Testis (tissue), 2 donors: ENCODE measurements at regions not wholly inside any gene's neighbourhood (a gene's known extent, or its start where the extent isn't known, plus 50 kb on each side); places are given as distances from the start of the nearest gene placed in this dataset.

Experiments
- DNase-seq: peaks from one replicate; pipeline ENCODE4 v3.0.0-alpha.2; 2019
- H3K27ac ChIP-seq, 2 donors: fragments of 200-600 bp; sonication (generic); one replicate each; pipeline ENCODE4 v1.5.1; 2019
- H3K27me3 ChIP-seq: fragments of 200-600 bp; sonication (generic); one replicate; pipeline ENCODE4 v1.5.1; 2019
- H3K36me3 ChIP-seq: fragments of 200-600 bp; sonication (generic); one replicate; pipeline ENCODE4 v1.5.1; 2017; ENCODE audit warnings: low read depth; ENCODE audit errors: missing control alignments
- H3K4me1 ChIP-seq: fragments of 200-600 bp; sonication (generic); one replicate; pipeline ENCODE4 v1.5.1; 2019
- H3K4me3 ChIP-seq, 2 donors: fragments of 200-600 bp; sonication (generic); one replicate each; pipeline ENCODE4 v1.5.1; 2017 to 2019
- H3K9me3 ChIP-seq: fragments of 200-600 bp; sonication (generic); one replicate; pipeline ENCODE4 v1.5.1; 2017
- CTCF ChIP-seq, 3 experiments: fragments of 450-650 bp in 2 of 3; fragments of 200-600 bp in 1 of 3; sonication (generic) in 1 of 3; IDR thresholded peaks; one replicate each; pipeline ENCODE4 v1.5.1; 2016 to 2019; ENCODE audit warnings: antibody characterized with exemption in 3 of 3, mild to moderate bottlenecking in 2 of 3, moderate library complexity in 1 of 3
- POLR2A ChIP-seq: fragments of 450-650 bp; IDR thresholded peaks from one replicate; pipeline ENCODE4 v1.6.1; 2017; ENCODE audit warnings: antibody characterized with exemption, mild to moderate bottlenecking, moderate library complexity
- WGBS, 2 donors: methylation state at CpG; one replicate each; pipeline ENCODE4 v1.1.5; 2018; 5-methylcytosine and 5-hydroxymethylcytosine counted together
- intact Hi-C: fragments of 100-400 bp; cut with DNase I; formaldehyde crosslinking; loops from one replicate; pipeline ENCODE4 v1.15.1; 2023; ENCODE audit warnings: low total_unique reads

- Histone ChIP-seq H3K27ac (peak overlapping the region; percentile 99), H3K36me3 (no peaks in the 10 kb centered on the region), H3K4me1 (peaks cover 22% of the 10 kb centered on the region), H3K27me3 (no peaks in the 10 kb centered on the region), H3K9me3 (no peaks in the 10 kb centered on the region), H3K4me3 (peak overlapping the region; percentile 86 to 89)
- WGBS, 2 donors = 0 to 1% methylated on average over 33 to 43 of the region's 43 CpGs
- no peak for DNase-seq
- intact Hi-C loops = loop anchor here (5.0 kb wide), 1 partner anchor 99 kb away; the partner anchor contains the start of gene SERTAD2
- peak; percentile 89 for TF ChIP-seq POLR2A
- peak in 1 of 3 experiments; percentile 32 for TF ChIP-seq CTCF (IDR thresholded peaks at IDR 0.05)
Observed at GRCh38 chr2:64750817-64751285, 97.1 kb upstream of the SERTAD2 start.

GRCh38 chr2:64751286-64752260 is 97.9 kb upstream of the SERTAD2 start:
- Histone ChIP-seq H3K36me3 (no peaks in the 10 kb centered on the region), H3K27ac (peak overlapping the region; percentile 99), H3K4me1 (peaks cover 22% of the 10 kb centered on the region), H3K9me3 (no peaks in the 10 kb centered on the region), H3K4me3 (peak overlapping the region; percentile 86 to 89), H3K27me3 (no peaks in the 10 kb centered on the region)
- WGBS, 2 donors = 0% methylated on average over 7 to 42 of the region's 59 CpGs
- intact Hi-C loops = loop anchor here (5.0 kb wide), 1 partner anchor 99 kb away; the partner anchor contains the start of gene SERTAD2
- peak; percentile 50 for TF ChIP-seq POLR2A
- TF ChIP-seq CTCF (IDR thresholded peaks at IDR 0.05) = peak; percentile 20 to 69 (median 55)
- DNase-seq = peak; percentile 99

GRCh38 chr2:64753399-64753798 is 99.7 kb upstream of the SERTAD2 start:
- no peaks in the 10 kb centered on the region for H3K9me3 ChIP-seq
- no peaks in the 10 kb centered on the region for H3K27me3 ChIP-seq
- H3K4me1 ChIP-seq = peaks cover 14% of the 10 kb centered on the region
- intact Hi-C loops = loop anchor here (5.0 kb wide), 1 partner anchor 101 kb away; the partner anchor contains the start of gene SERTAD2
- DNase-seq = no peak
- TF ChIP-seq CTCF (IDR thresholded peaks at IDR 0.05) (no peak), POLR2A (no peak)
- H3K4me3 ChIP-seq = no peak overlapping the region
- 53 to 59% methylated on average over 2 of the region's 2 CpGs for WGBS, 2 donors
- H3K36me3 ChIP-seq = no peaks in the 10 kb centered on the region
- H3K27ac ChIP-seq = peak overlapping the region in 1 of 2 donors; percentile 99

- Histone ChIP-seq H3K9me3 (no peaks in the 10 kb centered on the region), H3K27me3 (no peaks in the 10 kb centered on the region), H3K4me1 (peaks cover 9% of the 10 kb centered on the region), H3K27ac (no peak overlapping the region), H3K4me3 (no peak overlapping the region), H3K36me3 (no peaks in the 10 kb centered on the region)
- TF ChIP-seq POLR2A (no peak), CTCF (IDR thresholded peaks at IDR 0.05) (no peak)
- 77 to 84% methylated on average over 1 of the region's 1 CpG for WGBS, 2 donors
- DNase-seq = no peak
- intact Hi-C loops = loop anchor here (5.0 kb wide), 1 partner anchor 102 kb away; the partner anchor contains the start of gene SERTAD2
Observed at GRCh38 chr2:64754570-64754969, 100.9 kb upstream of the SERTAD2 start.
